ENCODE measurements at regions not wholly inside any gene's neighbourhood (a gene's known extent, or its start where the extent isn't known, plus 50 kb on each side); places are given as distances from the start of the nearest gene placed in this dataset.
A peak's percentile ranks its signal among the peaks of the same experiment; 100 is the strongest.

- FAIRE-seq (no peak), DNase-seq (ENCODE audit: low read depth, low spot score) (no peak)
- dilution Hi-C loops (cut with MboI; ENCODE audit: extremely low pct_ligation_motif_present, low sequenced_read_pairs), result no loop called here
- no peaks in the 10 kb centered on the region for H3K9me1 ChIP-seq (ENCODE audit: control insufficient read depth, extremely low read depth, insufficient read depth, low read length)
- H3K4me1 ChIP-seq (ENCODE audit: control insufficient read depth, extremely low read depth, insufficient read depth, low read length), result no peaks in the 10 kb centered on the region
- H3K27me3 ChIP-seq (ENCODE audit: control insufficient read depth, extremely low read depth, insufficient read depth, low read length), result no peaks in the 10 kb centered on the region
- H4K20me1 ChIP-seq (ENCODE audit: control insufficient read depth, extremely low read depth, insufficient read depth, low read length), result no peaks in the 10 kb centered on the region
- no peaks in the 10 kb centered on the region for H3K9me3 ChIP-seq (ENCODE audit: control insufficient read depth, low read depth, low read length)
- H3K9ac ChIP-seq (ENCODE audit: control insufficient read depth, extremely low read depth, insufficient read depth, low read length), result no peak overlapping the region
- H3K36me3 ChIP-seq (ENCODE audit: control insufficient read depth in 2 of 2, extremely low read depth in 1 of 2, insufficient read depth in 2 of 2, low read length in 2 of 2), result no peaks in the 10 kb centered on the region
- H3K79me2 ChIP-seq (ENCODE audit: control insufficient read depth, insufficient read depth, low read length), result no peaks in the 10 kb centered on the region
- H3K4me3 ChIP-seq (ENCODE audit: control insufficient read depth in 2 of 3, extremely low read depth in 1 of 3, insufficient read depth in 2 of 3, low read depth in 1 of 3, low read length in 3 of 3), result no peak overlapping the region
- H2AFZ ChIP-seq (ENCODE audit: control insufficient read depth, low read length), result no peak overlapping the region
- no peak overlapping the region for H3K27ac ChIP-seq (ENCODE audit: control insufficient read depth, insufficient read depth, low read length)
- no peak overlapping the region for H3K4me2 ChIP-seq (ENCODE audit: control insufficient read depth, extremely low read depth, insufficient read depth, low read depth, low read length)
- TF ChIP-seq EZH2 (IDR thresholded peaks at IDR 0.05; ENCODE audit: low read length), result no peak
Observed at GRCh38 chr5:58143727-58144126, 316.2 kb downstream of the PLK2 start.

GRCh38 chr5:58143181-58143580, 316.7 kb downstream of the PLK2 start:
- FAIRE-seq (peak; percentile 29), DNase-seq (ENCODE audit: low read depth, low spot score) (no peak)
- Histone ChIP-seq H3K9me1 (ENCODE audit: control insufficient read depth, extremely low read depth, insufficient read depth, low read length) (no peaks in the 10 kb centered on the region), H3K79me2 (ENCODE audit: control insufficient read depth, insufficient read depth, low read length) (no peaks in the 10 kb centered on the region), H3K27me3 (ENCODE audit: control insufficient read depth, extremely low read depth, insufficient read depth, low read length) (no peaks in the 10 kb centered on the region), H3K4me2 (ENCODE audit: control insufficient read depth, extremely low read depth, insufficient read depth, low read depth, low read length) (no peak overlapping the region), H2AFZ (ENCODE audit: control insufficient read depth, low read length) (no peak overlapping the region), H3K4me1 (ENCODE audit: control insufficient read depth, extremely low read depth, insufficient read depth, low read length) (no peaks in the 10 kb centered on the region), H3K36me3 (ENCODE audit: control insufficient read depth in 2 of 2, extremely low read depth in 1 of 2, insufficient read depth in 2 of 2, low read length in 2 of 2) (no peaks in the 10 kb centered on the region), H4K20me1 (ENCODE audit: control insufficient read depth, extremely low read depth, insufficient read depth, low read length) (no peaks in the 10 kb centered on the region), H3K9me3 (ENCODE audit: control insufficient read depth, low read depth, low read length) (no peaks in the 10 kb centered on the region), H3K4me3 (ENCODE audit: control insufficient read depth in 2 of 3, extremely low read depth in 1 of 3, insufficient read depth in 2 of 3, low read depth in 1 of 3, low read length in 3 of 3) (no peak overlapping the region), H3K9ac (ENCODE audit: control insufficient read depth, extremely low read depth, insufficient read depth, low read length) (no peak overlapping the region), H3K27ac (ENCODE audit: control insufficient read depth, insufficient read depth, low read length) (no peak overlapping the region)
- TF ChIP-seq EZH2 (IDR thresholded peaks at IDR 0.05; ENCODE audit: low read length), result no peak
- no peak for TF ChIP-seq CTCF (optimal IDR thresholded peaks at IDR 0.05 in 1 of 3, IDR thresholded peaks at IDR 0.05 in 1 of 3, conservative IDR thresholded peaks at IDR 0.05 in 1 of 3; ENCODE audit: extremely low read depth in 1 of 3, insufficient read depth in 2 of 3, low read length in 3 of 3)
- dilution Hi-C loops (cut with MboI; ENCODE audit: extremely low pct_ligation_motif_present, low sequenced_read_pairs), result no loop called here

- no peak overlapping the region for H3K9ac ChIP-seq (ENCODE audit: control insufficient read depth, extremely low read depth, insufficient read depth, low read length)
- no peaks in the 10 kb centered on the region for H3K9me1 ChIP-seq (ENCODE audit: control insufficient read depth, extremely low read depth, insufficient read depth, low read length)
- DNase-seq (ENCODE audit: low read depth, low spot score) (no peak), FAIRE-seq (no peak)
- no peaks in the 10 kb centered on the region for H4K20me1 ChIP-seq (ENCODE audit: control insufficient read depth, extremely low read depth, insufficient read depth, low read length)
- no peaks in the 10 kb centered on the region for H3K9me3 ChIP-seq (ENCODE audit: control insufficient read depth, low read depth, low read length)
- no peaks in the 10 kb centered on the region for H3K27me3 ChIP-seq (ENCODE audit: control insufficient read depth, extremely low read depth, insufficient read depth, low read length)
- no peak overlapping the region for H3K4me2 ChIP-seq (ENCODE audit: control insufficient read depth, extremely low read depth, insufficient read depth, low read depth, low read length)
- dilution Hi-C loops (cut with MboI; ENCODE audit: extremely low pct_ligation_motif_present, low sequenced_read_pairs), result no loop called here
- peaks cover 4% of the 10 kb centered on the region for H3K4me1 ChIP-seq (ENCODE audit: control insufficient read depth, extremely low read depth, insufficient read depth, low read length)
- H3K4me3 ChIP-seq (ENCODE audit: control insufficient read depth in 2 of 3, extremely low read depth in 1 of 3, insufficient read depth in 2 of 3, low read depth in 1 of 3, low read length in 3 of 3), result no peak overlapping the region
- H3K79me2 ChIP-seq (ENCODE audit: control insufficient read depth, insufficient read depth, low read length), result no peaks in the 10 kb centered on the region
- H2AFZ ChIP-seq (ENCODE audit: control insufficient read depth, low read length), result no peak overlapping the region
- TF ChIP-seq CTCF (optimal IDR thresholded peaks at IDR 0.05 in 1 of 3, IDR thresholded peaks at IDR 0.05 in 1 of 3, conservative IDR thresholded peaks at IDR 0.05 in 1 of 3; ENCODE audit: extremely low read depth in 1 of 3, insufficient read depth in 2 of 3, low read length in 3 of 3) (no peak), EZH2 (IDR thresholded peaks at IDR 0.05; ENCODE audit: low read length) (no peak)
- no peaks in the 10 kb centered on the region for H3K36me3 ChIP-seq (ENCODE audit: control insufficient read depth in 2 of 2, extremely low read depth in 1 of 2, insufficient read depth in 2 of 2, low read length in 2 of 2)
- H3K27ac ChIP-seq (ENCODE audit: control insufficient read depth, insufficient read depth, low read length), result no peak overlapping the region
Observed at GRCh38 chr5:58138791-58139190, 321.1 kb downstream of the PLK2 start.
